Hindlimb muscle (tissue), 1 donor: ENCODE measurements at regions not wholly inside any gene's neighbourhood (a gene's known extent, or its start where the extent isn't known, plus 50 kb on each side); places are given as distances from the start of the nearest gene placed in this dataset.
"Not testable (repeated sequence)": the region's sequence is repeated elsewhere in the genome, so short reads cannot be mapped to it uniquely, and the experiment has no call there.

Source experiments
- DNase-seq: peaks from one replicate; pipeline ENCODE4 v3.0.0-alpha.2; 2013

DNA sequence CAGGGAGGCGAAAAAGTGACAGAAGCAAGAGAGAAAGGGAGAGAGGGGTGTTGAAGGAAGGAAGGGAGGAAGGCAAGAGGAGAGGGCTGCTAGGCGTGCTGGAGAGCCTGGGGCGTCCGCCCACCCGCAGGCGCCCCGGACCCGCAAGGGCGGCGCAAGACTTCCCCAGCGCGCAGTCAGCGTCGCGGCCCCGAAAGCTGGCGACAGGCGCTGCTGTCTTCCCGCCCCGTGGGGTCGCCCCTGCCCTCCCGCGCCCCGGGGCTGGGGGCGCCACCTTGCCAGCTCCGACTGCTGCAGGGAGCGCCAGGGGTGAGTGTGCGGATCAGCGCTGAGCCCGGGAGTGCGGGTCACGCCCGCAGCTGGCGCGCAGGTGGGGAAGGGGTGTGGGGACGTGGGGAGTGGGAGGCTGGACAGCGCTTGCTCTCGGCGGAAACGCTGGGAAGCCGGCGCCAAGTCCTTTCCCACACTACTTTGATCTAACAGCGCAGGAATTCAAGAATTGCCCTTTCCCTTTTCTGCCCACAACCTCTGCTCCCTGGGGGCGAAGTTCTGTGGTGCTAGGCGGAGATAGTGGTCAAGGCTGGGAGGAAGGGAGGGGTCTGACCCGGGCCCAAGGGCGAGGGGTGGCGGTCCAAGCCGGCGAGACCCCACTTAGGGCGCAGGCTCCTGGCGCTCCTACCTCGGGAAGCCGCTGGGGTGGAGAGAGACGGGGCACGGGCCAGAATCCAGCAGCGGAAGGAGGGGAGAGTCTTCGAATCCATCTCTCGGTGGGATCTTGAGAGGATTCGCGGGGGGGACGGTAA lies 266.1 kb downstream of the CGGBP1 start, which contains the start of gene HTR1F:
Gene HTR1F, plus strand, starts transcription at position 173 of the 803 bp plus-strand sequence.
- DNase-seq: no peak

DNA sequence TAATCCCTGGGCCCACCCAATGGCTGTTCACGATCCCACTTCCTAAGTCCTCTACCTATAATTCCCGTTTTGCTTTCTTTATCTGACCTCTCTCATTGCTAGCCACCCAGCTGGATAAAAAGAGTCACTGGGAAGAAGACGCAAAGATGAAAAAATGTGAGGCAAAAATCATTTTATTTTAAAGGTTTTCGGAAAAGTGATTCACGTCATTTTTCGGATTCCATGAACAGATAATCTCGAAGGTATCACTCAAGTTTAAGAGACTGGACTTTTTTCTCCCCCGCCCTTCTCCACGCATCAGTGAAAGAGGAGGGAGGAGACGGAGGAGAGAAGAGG lies 266.6 kb downstream of the CGGBP1 start:
- DNase-seq: no peak

DNA sequence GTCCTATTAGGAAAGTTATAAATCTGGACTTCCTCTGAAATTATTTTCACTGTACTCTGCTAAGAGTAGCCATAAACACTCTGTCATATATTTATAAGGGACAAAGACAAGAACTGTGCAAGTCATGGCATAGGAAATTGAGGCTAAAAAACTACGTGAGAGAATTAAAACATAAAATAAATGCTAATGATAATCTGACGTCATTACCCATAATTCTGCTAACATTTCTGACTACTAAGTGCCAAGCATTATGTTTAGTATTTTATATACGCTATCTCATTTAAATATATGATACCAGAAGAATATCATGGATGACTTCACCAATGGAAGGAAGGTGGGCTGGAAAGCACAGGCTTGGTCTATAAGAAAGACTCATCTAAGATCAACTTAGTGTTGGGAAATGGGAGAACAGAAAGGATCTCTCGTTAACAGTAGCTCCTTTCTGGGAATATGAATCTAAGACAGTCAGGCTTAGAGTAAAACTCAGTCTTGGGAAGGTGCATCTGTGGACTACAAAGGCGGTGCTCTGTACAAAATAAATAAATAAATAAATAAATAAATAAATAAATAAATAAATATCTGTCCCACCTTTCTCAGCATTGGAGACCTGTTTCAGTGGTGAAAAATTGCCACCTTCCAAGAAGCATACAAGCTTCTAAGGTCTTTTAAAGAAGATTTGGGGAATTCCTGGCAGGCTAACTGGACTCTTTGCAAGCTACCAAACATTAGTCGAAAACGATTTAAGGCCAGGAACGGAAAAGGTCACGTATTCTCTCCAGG lies 267.4 kb downstream of the CGGBP1 start:
- no peak for DNase-seq

GRCh38 chr3:87789049-87789448 lies 269.8 kb downstream of the CGGBP1 start:
- DNase-seq: not testable (repeated sequence)

DNA sequence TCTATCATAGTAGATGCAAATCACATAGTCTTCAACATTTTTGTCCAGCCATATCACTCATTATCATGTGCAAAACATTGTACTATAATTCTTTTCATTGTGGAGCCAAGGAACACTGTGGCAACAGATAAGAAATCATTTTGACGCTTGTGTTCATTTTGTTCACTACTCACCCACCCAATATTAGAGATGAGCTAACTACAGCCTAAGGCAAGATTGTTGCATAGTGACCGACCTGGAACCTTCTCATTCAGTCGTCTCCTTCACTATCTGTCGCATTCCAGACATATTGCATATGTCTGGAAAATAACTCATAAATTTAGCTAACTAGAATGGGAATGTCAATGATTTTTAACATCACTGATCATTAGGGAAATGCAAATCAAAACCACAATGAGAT lies 270.3 kb downstream of the CGGBP1 start:
- DNase-seq: no peak

GRCh38 chr3:87780811-87781210 lies 278.0 kb downstream of the CGGBP1 start:
- DNase-seq: no peak

DNA sequence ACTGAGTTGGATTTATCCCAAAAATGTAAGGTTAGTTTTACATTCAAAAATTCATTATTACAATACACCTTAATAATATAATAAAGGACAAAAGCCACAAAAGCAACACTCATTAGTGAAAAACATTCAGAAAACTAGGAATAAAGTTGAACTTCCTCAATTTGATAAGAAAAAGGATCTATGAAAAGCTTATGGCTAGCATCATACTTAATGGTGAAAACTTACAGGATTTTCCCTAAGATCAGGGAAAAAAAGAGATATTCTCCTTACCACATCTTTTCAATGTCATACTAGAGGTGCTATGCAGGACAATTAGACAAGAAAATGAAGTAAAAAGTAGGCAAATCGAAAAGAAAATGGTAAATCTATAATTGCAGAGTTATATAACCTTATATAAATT lies 279.9 kb downstream of the CGGBP1 start:
- DNase-seq: no peak

DNA sequence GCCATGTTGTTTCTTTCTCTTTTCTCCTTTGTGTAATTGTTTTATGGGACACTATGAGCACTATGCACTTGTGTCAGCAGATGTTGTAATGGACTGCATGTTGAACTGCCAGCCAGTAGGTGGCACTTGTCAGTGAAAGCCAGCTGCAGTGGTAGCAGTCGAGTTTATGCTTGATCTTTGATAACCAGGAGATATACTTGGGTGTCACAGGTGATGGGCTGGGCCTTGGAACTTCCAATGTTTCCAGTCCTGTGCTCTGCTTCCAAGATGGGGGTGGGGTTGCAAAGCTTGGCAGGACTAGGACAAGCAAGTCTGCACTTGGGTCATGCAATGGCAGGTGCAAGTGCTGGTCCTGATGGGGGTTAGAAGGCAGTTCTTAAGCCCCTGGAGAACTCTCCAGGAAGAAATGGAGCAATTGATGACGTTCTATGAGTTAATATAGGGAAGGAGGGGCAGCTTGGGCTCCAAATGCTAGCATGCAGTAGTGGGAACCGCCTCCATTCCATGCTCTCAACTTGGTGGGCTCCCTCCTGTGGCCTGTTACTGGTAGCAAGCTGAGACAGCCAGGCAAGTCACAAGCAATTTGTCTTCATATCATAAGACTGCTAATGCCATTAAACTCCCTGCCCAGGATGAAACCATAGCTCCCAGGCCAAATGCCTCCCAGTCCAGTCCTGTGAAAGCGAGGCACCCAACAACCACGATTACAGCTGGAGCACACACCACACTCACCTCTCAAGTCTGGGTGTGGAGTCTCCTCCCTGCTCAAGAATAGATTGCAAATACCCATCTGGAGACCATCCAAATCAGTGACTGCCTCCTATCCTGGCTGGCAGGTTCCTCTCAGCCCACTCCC lies 287.2 kb downstream of the CGGBP1 start:
- DNase-seq: no peak

GRCh38 chr3:87766721-87767120 lies 292.1 kb downstream of the CGGBP1 start:
- DNase-seq: no peak

- DNase-seq: no peak
These were observed 293.5 kb downstream of the CGGBP1 start for GRCh38 chr3:87765256-87765655.

- no peak for DNase-seq
These were observed 297.0 kb downstream of the CGGBP1 start for GRCh38 chr3:87761795-87762194.

- DNase-seq: no peak
These were observed 297.5 kb downstream of the CGGBP1 start for GRCh38 chr3:87761341-87761740.

DNA sequence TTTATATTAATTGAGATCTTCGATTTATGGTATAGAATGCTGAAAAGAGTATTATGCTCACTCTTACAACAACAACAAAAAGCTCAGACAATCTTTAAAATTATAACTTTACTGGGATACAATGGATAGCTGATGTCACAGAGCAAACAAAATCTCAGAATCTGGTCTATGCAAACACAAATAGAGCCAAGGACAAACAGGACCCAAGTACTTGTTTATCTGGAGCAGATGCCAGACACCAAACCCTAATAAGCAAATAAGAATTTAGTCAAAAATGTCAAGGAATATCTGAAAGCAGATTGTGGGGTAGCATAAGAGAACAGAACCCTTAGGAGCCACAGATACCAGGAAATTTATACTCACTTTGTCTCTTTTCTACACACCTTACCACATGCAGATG lies 302.2 kb downstream of the CGGBP1 start:
- no peak for DNase-seq

GRCh38 chr3:87755852-87756251 lies 303.0 kb downstream of the CGGBP1 start:
- no peak for DNase-seq

GRCh38 chr3:87742250-87742649 lies 316.6 kb downstream of the CGGBP1 start:
- no peak for DNase-seq

DNA sequence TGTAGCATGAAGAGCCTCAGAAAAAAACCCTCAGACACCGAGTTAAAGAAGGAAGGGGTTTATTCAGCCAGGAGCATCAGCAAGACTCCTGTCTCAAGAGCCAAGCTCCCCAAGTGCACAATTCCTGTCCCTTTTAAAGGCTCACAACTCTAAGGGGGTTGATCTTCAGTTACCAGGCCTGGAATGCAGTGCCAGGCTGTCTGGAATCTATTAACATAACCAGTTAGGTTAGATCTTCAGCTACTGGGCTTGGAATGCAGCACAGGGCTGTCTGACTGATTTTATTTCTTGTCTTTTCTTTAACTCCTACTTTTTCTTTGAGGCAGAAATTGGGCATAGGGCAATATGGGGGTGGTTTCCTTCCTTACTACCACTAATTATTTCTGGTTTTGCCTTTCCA lies 317.9 kb downstream of the CGGBP1 start:
- not testable (repeated sequence) for DNase-seq

DNA sequence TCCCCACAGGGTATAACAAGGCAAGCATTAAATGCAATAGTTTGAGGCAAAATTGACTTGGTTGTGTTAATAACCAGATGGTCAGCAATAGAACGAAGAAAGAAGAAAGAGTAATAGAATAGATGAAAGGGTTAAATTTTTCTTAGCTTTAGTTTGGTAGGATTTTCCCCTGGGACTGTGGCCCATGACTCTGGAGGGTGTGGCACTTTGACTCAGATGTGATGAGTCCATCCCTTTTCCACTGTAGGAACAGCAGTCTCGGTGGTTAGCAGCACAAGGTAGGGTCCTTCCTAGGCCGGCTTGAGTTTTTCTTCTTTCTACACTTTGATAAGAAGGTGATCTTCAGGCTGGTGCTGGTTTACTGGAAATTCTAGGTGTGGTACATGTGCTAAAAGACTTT lies 321.0 kb downstream of the CGGBP1 start:
- DNase-seq: not testable (repeated sequence)

- DNase-seq: no peak
These were observed 325.0 kb downstream of the CGGBP1 start for GRCh38 chr3:87733671-87734367.

DNA sequence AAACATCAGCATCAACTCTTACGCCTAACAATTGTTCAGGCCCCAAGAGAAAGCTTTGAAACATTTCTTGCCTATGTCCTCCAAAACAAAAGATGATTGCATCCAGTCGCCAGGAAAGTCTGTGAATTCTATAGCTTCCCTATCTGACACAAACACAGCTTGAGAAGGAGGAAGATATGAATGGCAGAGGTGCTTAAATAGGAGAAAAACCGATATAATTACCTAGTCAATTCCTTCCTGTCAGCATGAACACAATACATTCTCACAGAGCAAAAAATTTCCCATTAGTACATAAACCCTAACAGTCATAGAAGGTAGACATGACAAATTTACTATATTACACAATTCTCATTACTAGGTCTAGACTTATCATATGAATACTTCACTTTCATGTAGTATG lies 326.5 kb downstream of the CGGBP1 start:
- DNase-seq: no peak

DNA sequence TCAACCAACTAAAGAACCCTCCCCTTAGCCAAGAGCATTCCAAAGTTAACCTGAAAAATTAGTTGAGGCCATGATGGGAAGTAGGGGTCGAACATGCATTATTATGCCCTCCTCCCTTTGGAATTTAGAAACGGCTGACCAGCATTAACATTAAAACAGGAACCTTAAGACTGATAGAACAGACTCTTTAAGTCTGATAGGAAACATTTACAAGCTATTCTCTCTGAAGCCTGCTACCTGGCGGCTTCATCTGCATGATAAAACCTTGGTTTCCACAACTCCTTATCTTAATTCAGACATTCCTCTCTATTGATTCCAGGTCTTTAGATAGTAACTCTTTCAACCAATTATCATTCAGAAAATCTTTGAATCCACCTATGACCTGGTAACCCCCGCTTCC lies 331.0 kb downstream of the CGGBP1 start:
- DNase-seq: no peak

GRCh38 chr3:87719060-87719459 lies 339.7 kb downstream of the CGGBP1 start:
- DNase-seq: no peak

DNA sequence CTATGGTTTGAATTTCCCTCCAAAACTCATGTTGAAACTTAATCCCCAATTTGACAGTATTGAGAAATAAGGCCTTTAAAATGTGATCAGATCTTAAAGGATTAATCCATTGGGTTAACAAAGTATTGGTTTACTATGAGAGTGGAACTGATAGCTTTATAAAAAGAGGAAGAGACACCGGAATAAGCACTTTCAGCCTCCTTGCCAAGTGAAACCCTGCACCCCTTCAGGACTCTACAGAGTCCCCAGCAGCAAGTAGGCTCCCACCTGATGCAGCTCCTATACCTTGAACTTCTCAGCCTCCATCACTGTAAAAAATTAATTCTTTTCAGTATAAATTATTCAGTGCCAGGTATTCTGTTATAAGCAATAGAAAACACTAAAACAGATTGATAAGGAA lies 348.3 kb downstream of the CGGBP1 start:
- no peak for DNase-seq
